NCI-H510A treated with DMSO at 0.1 percent for 48 hours (cell line): ENCODE measurements at regions not wholly inside any gene's neighbourhood (a gene's known extent, or its start where the extent isn't known, plus 50 kb on each side); places are given as distances from the start of the nearest gene placed in this dataset.
A peak's percentile ranks its signal among the peaks of the same experiment; 100 is the strongest.
"Not testable (repeated sequence)": the region's sequence is repeated elsewhere in the genome, so short reads cannot be mapped to it uniquely, and the experiment has no call there.

Source experiments
- DNase-seq: peaks from one replicate; lab custom pipeline; 2025; lab: John Stamatoyannopoulos, UW

DNA sequence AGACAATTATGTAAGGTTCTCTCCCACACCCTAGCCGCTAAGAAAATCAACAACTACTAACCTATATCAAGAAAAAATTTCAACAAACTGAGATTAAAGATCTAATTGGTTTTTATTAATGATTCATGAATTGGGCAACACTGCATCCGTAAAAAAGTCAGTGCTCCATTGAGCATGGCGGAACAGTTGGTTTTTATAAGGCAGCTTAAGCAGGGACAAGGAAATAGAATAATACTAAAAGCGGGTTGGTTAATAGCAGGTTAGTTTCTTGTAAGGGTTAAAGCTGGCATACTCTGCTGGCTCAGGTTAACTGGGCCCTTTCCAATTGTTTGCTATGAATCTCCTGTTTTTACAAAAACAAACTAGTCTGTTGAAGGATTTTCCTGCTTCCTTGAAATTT lies 202.3 kb upstream of the RASGEF1B start:
- DNase-seq = no peak

DNA sequence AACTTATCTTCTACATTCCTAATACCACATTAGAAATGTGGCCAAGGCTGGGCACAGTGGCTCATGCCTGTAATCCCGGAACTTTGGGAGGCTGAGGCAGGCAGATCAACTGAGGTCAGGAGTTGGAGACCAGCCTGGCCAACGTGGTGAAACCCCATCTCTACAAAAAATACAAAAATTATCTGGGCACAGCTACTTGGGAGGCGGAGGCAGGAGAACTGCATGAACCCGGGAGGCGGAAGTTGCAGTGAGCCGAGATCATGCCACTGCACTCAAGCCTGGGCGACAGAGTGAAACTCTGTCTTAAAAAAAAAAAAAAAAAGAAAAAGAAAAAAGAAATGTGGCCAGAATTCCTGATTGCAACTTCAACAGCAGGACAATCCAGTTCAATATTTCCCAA lies 196.6 kb upstream of the RASGEF1B start:
- not testable (repeated sequence) for DNase-seq

DNA sequence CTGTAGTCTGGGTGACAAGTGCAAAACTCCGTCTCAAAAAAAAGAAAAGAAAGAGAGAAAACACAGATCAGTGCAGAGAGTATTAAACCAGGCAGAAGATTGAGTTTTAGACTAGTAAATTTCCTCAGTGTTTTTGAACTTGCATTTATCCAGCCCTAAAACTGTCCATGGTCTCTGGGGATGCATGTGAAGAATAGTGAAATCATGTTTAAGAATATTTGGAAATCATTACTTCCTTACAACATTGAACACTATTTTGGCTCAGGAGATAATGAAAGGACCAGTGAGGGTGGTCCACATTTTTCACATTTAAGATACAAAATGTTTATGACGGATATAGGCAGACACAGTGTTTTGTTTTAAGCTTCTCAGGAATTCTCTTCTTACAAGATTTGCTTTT lies 195.8 kb upstream of the RASGEF1B start:
- DNase-seq = no peak

DNA sequence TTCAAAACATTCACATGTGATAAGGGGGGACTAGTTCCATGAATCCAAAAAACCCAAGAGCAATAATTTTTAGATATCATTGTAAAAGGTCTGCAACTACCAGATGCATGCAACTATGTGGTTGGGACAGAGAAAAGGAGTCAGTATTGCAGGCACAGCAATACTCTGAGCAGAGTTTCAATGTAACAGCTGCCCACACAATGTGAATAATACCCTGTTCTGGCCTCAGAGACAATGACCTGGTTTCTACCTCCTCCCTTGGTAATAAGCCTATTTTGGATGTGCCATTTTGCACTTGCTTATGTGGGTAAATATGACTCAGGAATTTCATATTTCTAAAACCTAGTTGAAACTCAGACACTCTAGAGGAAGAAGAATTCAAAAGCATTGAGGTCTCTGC lies 194.8 kb upstream of the RASGEF1B start:
- no peak for DNase-seq

GRCh38 chr4:81665649-81666048 lies 193.9 kb upstream of the RASGEF1B start:
- DNase-seq = no peak

- DNase-seq = no peak
Observed at GRCh38 chr4:81665045-81665444, 193.3 kb upstream of the RASGEF1B start.

DNA sequence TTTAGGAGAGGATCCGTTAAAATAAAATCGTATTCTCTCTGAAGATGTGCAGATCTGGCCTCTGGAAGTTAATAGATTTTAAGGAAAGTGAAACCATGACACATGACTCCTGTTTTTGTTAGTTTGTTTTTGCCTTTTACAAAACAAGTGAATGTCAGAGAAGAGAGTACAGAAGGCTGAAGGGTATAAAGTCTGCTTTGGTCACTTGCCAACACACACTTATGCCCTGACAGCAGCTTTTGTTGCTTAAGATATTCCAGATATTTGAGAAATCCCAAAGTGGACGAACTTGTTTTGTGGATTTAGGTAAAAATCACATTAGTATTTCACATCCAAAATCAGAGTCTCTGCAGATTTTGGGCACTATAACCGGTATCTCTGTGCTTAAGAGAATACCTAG lies 192.4 kb upstream of the RASGEF1B start:
- DNase-seq = peak; percentile 7

GRCh38 chr4:81663368-81663767 lies 191.7 kb upstream of the RASGEF1B start:
- no peak for DNase-seq

- DNase-seq = no peak
Observed at GRCh38 chr4:81659051-81659450, 187.3 kb upstream of the RASGEF1B start.

DNA sequence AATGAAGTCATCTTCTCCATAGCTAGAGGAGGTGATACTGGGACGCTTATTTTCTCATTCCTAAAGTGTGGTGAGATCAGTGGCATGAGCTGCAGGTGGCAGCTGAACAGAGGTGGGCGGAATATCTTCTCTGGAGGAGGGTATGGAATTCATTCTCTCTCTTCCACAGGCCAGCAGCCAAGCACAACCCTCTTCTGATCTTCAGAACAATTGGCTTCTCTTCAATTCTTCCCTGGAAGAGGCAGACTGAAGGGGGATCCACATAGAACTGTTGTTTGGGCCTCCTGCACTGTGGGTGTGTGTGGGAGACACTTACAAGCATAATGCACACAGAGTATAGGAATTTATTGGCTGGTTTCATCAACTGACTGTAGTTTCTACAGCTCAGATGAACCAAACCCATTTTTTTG lies 180.4 kb upstream of the RASGEF1B start:
- peak; percentile 13 for DNase-seq

DNA sequence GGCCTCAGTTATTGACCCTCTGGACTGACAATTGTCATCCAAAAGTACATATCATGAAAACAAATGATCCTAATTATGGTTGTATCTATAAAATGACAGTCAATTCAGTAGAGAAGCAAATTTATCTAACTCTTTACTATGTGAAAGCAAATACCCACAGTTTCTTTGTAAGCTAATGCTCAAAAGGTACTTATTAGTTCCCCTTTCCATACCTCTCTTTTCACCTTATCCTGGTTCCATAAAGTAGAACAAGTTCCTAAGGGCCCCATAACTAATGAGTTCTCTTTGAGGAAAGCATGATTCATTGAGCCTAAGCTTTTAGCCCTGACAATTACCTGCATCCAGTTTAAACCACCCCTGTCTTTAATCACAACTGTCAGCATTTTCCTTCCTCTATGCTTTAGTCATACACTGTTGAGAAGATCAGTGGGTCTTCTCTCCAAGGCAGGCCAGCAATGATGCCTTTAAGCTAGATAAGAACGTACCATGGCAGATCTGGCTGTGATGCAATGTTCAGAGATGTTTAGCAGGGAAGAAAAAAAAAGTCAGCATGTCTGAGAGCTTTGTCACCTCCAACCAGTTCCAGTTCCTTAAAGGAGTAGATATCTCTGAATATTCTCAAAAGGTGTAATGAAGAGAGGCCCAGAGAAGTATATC lies 179.7 kb upstream of the RASGEF1B start:
- DNase-seq = peak; percentile 79

DNA sequence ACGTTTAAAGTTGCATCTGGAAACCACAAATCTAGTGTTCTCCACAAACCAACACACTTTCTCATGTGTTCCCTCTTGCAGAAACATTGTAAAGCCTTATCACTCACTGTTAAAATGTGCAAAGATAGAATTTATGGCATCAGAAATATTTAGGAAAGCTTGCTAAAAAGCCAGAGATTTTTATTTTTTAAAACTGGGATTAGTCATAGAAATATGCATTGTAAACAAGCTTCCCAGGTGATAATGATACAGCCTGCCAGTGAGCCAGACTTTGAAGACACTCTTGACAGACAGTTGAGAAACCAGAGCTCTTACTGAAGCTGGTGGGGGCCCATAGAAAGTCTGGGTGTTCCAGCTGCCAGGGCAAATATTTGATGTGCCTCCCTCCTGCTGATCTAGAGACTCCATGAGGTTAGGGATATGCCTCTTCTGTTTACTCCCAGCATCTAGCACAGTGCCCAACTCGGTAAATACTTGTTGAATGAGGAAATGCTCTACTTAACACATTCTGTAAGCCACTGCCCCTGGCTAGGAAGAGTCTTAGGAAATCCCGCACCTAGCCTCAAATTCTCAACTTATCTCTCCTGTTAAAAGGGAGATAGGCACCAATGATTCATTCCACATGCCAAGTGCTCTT lies 179.0 kb upstream of the RASGEF1B start:
- DNase-seq = peak; percentile 87

DNA sequence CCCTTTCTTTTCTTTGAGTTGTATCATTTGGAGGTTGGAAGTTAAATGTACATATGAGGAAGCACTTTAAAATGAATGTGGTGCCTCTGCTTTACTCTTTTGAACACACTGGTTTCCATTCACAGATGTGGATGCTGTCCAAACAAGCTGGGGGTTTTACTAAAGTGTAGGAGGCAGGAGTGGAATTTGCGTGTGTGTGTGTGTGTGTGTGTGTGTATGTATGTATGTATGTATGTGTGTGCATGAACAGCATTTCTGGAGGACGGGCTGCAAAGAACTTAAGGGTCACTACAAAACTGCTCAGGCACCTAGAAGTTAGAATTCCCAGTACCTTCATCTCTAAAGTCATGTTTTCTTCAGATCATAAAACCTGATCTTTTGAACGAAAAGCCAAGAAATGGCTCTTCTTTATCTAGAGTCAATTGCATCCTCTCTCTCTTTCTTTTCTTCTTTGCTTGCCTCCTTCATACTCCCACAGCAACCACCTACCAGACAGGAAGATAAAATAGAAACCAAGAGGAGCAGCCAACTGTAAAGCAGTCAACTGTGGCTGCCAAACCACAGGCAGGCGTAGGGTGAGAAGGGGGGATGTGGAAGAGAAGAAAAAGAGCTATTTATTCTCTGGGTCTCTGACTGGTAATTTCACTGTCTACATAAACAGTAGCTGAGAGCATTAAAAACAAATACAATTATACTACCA lies 177.0 kb upstream of the RASGEF1B start:
- DNase-seq = peak; percentile 18

GRCh38 chr4:81647388-81647787 lies 175.7 kb upstream of the RASGEF1B start:
- DNase-seq = no peak

DNA sequence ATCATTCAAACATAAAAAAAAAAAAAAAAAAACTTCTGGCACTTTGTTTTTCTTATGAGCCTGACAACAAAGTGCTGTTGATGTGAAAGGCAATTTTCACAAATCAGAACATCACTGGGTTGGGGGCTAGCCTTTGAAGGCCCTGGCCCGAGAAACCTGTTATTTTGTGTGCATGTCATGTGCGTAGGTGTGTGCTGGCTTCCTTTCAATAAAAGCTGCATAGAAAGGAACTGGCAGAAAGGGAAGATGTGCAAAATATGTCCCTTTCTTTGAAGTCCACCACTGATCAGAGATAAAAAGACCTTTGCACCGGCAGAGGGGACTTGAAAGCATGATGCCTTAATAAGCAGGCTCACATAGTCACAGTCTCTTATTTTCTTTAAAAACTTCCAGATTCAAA lies 170.8 kb upstream of the RASGEF1B start:
- no peak for DNase-seq

DNA sequence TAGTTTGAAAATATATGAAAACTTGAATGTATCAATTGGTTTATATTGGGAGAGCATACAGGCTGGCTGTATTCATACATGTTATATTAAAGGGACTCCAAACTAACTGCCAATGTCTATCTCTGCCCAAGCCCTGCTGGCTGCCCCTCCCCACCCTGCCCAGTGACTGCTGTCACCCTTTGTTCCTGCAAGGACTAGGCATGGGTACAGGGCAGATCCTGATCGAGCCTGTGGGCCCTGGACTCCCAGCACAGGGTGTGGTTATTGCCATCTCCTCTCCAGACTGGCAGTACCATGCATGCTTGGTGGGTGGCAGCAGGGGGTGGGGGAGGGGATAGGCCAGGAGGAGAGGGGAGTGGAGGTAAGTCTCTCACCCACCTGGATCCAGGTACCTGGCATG lies 167.5 kb upstream of the RASGEF1B start:
- DNase-seq = no peak

- DNase-seq = no peak
Observed at GRCh38 chr4:81638698-81639097, 167.0 kb upstream of the RASGEF1B start.

DNA sequence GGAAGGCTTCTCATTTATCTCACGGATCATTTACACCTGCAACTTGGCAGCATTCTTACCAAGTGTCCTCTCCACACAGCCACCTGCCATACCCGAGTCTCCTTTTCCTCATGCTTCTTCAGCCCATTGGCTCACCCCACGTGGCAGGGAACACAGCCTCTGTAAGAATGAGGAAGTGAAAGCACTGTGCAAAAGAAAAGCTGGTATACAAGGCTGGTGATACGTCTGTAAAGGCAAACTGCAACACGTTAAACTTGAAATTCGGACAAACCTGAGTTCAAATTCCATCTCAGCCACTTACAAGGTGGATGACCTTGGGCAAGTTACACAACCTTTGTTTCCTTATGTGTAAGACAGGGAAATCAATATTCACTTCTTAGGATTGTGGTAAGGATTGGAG lies 164.0 kb upstream of the RASGEF1B start:
- DNase-seq = peak; percentile 49

DNA sequence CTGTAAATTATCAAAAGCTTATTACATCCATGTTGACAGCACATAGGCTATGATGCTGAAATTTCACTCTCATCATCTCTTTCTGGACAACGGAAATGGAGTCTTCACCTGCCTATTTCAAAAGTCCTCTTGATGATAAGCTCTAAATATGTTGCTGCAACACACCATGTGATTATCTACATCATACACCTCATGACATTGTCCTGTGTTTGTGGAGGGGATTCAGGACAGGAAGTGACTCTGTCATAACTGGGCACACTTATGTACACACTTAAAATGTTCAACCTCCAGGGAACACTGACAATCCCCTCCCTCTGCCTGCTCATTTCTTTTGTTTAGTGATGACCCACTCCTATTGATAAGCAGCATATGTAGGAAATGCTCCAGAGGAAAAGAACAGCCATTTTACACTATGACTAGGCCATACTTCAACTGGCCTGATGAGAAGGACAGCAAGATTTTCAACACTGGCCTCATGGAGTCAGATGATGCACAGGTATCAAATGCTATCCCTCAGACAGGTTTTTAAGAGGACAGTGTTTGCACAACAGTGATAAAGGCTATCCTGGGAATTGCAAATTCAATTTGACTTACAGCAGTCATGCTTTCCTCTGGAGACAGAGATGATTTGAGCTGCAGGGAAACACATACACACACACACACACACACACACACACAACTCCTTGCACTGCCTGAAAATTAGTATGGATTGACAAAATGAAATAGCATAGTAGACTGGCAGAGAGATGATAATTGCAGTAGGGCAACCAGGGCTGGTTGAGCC lies 163.3 kb upstream of the RASGEF1B start:
- DNase-seq = peak; percentile 39

DNA sequence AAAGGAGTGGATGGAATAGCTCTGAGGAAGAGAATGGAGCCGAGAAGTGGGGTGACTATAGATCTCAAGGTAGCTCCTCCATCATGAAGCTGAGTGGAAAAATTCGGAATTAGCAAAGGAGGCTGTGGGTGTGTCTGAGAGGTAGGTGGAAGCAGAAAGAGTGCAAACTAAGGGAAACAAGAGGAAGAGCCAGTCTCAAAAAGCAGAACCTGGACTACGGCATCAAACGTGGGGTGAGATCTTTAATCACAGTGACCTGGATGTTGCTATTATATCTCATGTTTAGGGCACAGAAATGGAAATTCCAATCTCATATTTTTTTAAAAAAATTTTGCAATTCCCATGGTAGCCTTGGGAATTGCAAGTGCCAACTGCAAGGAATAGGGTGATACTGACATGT lies 162.5 kb upstream of the RASGEF1B start:
- no peak for DNase-seq

GRCh38 chr4:81632581-81633299 lies 161.0 kb upstream of the RASGEF1B start:
- DNase-seq = no peak

DNA sequence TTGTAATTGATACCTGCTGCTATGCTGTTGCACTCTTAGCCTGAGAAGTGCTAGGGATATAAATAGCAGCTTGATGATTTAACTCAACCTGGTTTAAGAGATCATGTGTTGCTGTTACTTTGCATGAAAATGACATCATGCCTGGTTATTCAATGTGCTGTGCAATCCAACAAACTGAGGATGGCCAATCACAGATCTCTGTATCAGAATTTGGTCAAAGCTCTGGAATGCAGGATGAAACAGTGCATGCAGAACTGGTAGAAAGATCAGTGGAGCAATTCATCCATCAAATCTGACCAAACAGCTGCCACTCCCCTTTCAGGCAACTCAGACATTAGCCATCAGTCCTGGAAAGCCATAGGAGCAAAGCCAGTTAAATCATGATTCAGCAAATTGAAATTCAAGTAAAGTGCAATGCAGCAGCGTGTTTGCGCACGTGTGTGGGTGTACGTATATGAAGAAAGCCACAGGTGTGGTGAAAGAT lies 160.3 kb upstream of the RASGEF1B start:
- peak; percentile 63 for DNase-seq
